ENCODE measurements at regions not wholly inside any gene's neighbourhood (a gene's known extent, or its start where the extent isn't known, plus 50 kb on each side); places are given as distances from the start of the nearest gene placed in this dataset.
"Not testable (repeated sequence)": the region's sequence is repeated elsewhere in the genome, so short reads cannot be mapped to it uniquely, and the experiment has no call there.

- no peak for ATAC-seq
- no peak for DNase-seq (ENCODE audit: low spot score)
Observed at GRCh38 chr9:78896479-78896878, 599.6 kb downstream of the PSAT1 start.

DNA sequence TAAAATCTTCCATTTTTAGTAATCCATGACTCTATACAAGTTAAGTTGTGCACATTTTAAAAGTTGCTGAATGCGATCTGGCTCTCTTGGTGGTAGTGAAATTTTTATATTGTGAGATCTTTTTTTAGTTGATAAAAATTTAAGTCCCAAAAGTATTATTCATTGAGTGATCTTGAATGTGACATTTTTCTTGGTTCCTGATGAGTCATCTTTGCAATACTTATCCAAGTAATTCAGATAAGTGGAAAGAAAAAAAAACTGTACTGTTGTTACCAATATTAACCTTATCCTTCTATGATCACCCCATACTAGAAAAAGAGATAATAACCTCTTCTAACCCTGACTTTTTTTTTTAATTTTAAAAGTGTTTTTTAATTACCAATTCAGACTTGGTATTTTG is 601.3 kb downstream of the PSAT1 start:
- DNase-seq (ENCODE audit: low spot score) = no peak
- ATAC-seq = no peak

GRCh38 chr9:78899006-78899405 is 602.1 kb downstream of the PSAT1 start:
- no peak for ATAC-seq

DNA sequence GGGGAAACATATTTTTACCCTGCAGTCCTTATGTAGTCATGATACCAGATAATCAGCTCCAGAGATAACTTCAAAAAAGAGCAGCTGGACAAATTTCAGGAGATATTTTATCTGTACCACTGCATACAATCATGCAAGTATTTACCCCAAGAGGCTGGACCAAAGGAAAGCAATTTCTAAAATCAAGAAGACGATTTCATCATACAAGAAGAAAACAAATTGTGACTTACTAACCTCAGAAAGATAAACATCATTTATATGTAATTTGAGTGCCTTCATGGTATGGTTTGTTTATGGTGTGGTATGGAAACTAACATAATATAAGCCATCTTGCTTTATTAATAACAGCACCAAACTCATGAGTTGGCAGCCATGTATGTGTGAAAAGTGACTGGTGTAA is 603.6 kb downstream of the PSAT1 start:
- DNase-seq (ENCODE audit: low spot score) (no peak), ATAC-seq (no peak)

More at GRCh38 chr9:78899006-78899405, 602.1 kb downstream of the PSAT1 start:
- no peak for DNase-seq (ENCODE audit: low spot score)

DNA sequence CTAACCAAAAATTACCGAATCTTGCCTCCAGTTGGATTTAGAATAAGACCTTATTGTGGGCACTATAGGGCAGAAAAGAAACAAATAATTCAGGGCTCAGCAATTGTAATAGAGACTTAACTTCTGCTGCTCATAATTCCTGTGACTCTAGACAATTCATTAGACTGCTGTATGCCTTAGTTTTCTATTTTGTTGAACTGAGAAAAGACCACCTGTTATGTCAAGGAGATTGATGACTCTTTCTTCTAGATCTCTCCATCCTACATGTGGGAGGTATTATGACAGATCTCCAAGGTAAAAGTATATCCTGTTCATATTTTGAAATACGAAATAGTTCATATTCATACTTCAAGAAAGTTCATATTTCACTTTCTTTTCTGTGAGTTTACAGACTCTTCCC is 605.1 kb downstream of the PSAT1 start:
- ATAC-seq (no peak), DNase-seq (ENCODE audit: low spot score) (no peak)

- no peak for DNase-seq (ENCODE audit: low spot score)
Observed at GRCh38 chr9:78903581-78903980, 606.7 kb downstream of the PSAT1 start.

GRCh38 chr9:78904686-78905085 is 607.8 kb downstream of the PSAT1 start:
- no peak for DNase-seq (ENCODE audit: low spot score)

More at GRCh38 chr9:78903581-78903980, 606.7 kb downstream of the PSAT1 start:
- ATAC-seq = no peak

GRCh38 chr9:78905387-78905786 is 608.5 kb downstream of the PSAT1 start:
- DNase-seq (ENCODE audit: low spot score) = no peak
- ATAC-seq = no peak

More at GRCh38 chr9:78904686-78905085, 607.8 kb downstream of the PSAT1 start:
- no peak for ATAC-seq

DNA sequence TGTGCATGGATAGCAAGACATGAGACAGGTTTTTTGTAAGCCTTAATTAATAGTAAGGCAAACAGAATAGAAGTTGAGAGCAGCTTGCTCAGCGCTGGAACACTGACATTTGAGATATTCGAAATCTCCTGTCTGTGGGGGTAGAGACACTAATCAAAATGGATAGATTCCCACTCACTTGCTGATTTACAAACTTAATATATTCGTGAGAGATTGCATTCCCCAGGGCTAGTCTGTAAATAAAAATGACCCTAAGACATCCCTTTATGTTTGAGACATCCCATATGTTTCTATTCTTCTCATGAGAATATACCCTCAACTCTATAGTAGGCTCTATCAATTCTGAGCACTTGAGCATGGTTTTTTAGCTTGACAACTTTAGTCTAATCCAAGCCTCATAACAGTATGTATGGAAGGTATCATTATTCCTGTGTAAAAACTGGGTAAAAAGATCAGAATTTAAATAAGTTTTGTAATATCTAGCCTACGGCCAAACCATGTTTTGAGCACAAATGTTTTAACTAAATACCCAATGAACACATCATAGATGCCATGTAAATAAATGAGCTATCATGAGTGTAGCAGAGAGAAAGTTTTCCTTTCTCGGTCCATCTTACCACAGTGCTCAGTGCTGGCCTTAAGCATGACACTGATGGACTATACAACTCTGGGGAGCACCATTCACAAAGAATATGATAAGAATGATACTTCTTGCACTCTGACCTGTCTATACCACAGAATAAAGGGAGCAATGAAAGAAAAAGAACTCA is 609.2 kb downstream of the PSAT1 start:
- ATAC-seq (no peak), DNase-seq (ENCODE audit: low spot score) (no peak)

DNA sequence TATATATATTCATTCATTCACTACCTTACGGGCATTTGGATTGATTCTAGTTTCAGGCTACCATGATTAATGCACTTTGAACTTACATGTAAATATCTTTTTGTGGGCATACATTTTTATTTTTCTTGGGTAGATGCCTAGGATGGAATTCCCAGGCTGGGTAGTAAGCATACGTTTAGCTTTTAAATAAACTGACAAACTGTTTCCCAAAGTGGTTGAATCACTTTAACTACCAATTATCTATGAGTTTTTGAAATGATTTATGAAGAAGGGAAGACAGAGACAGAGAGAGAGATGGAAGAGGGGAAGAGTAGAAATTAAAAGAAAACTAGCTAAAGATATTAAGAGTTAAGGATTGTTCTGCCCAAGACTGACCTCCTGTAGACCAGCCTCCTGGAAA is 612.6 kb downstream of the PSAT1 start:
- DNase-seq (ENCODE audit: low spot score) = no peak
- ATAC-seq = no peak

- not testable (repeated sequence) for ATAC-seq; DNase-seq (ENCODE audit: low spot score)
Observed at GRCh38 chr9:78916884-78917283, 620.0 kb downstream of the PSAT1 start.

DNA sequence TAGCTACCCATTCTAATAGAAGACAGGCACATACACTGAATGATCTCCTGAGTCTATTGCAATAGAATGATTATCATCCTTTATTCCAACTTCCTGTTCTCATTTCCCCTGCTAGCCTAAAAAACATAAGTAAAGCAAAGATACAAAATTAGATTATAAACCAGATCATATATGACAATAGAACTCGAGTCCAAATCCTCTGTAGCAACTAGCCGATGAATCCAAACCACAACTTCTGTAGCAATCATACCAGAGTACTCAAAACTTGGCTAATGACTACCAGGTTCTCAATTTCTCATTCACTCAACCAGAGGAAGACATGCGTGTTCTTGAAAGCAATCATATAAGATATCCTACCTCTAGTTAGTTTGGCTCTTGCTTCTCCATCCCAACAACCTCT is 622.1 kb downstream of the PSAT1 start:
- ATAC-seq = no peak
- DNase-seq (ENCODE audit: low spot score) = no peak

DNA sequence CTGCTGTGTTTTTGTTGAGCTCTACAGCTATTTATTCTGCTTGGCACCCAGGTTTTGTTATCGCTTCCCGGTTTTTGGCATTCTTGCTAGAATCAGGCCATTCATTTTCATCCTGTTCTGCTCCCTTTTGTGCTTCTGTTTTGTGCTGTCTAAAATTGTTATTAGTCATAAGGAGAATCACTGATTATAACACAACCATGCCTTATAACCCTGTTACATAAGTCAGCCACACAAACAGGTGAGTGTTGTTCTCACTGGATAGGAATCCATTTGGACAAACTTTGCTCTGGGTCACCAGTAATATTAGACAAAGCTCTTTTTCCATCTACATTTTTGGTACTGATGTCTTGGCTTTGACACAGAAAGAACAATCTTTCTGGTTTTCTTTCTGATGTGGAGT is 622.8 kb downstream of the PSAT1 start:
- ATAC-seq (no peak), DNase-seq (ENCODE audit: low spot score) (no peak)

DNA sequence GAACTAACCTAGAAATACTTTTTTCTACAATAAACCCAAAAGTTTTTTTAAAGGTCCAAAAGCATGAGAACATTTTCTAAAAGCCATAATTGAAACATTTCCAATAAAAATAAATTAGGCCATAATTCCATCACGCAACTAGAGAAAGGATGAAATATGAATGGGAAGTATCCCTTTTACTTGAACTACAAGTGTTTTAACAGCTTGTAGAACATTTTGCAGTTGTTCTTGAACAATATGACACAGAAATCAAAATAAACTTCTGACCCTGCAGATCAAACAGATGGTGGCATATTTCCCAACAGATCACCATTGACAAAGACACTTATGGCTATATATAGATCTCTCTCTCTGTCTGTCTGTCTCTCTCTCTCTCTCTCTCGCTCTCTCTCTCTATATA is 624.4 kb downstream of the PSAT1 start:
- DNase-seq (ENCODE audit: low spot score) (no peak), ATAC-seq (no peak)

- ATAC-seq (no peak), DNase-seq (ENCODE audit: low spot score) (no peak)
Observed at GRCh38 chr9:78923966-78924659, 627.2 kb downstream of the PSAT1 start.

DNA sequence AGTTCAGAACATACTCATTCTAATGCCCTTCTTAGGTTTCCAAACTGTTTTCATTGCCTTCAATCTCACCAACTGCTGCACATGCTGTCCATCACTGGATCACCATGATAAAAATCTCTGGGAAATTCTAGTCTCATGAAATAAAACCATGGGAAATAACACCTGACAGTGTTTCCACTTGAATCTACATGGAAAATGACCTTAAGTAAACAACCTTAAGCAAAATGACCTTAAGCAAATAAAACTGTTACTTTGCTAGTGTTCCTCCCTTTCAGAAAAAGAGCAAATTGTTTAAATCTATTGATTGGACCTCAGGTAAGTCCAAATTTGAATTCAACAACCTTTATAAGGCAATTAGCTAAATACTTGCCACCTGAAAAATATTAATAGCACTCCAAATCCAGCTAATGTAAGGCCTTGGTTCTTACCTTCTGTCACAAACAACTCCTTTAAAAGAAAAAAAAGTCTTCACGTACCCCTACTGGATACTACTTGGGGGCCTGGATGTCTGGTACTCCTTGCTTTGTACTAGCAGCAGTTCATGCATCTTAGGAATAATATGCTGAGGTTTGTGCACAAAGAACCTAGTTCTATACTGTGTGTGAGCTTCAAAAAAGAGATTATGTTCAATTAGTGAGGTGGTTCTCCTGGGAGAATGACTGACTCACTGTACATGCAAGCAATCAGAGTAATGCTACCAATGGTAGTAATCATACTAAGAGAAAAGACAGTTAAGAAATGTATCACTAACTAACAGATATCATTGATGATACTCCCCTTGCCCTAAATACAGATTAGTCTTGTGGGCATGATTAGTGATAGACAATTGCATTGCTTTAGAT is 630.4 kb downstream of the PSAT1 start:
- no peak for ATAC-seq
- DNase-seq (ENCODE audit: low spot score) = no peak

DNA sequence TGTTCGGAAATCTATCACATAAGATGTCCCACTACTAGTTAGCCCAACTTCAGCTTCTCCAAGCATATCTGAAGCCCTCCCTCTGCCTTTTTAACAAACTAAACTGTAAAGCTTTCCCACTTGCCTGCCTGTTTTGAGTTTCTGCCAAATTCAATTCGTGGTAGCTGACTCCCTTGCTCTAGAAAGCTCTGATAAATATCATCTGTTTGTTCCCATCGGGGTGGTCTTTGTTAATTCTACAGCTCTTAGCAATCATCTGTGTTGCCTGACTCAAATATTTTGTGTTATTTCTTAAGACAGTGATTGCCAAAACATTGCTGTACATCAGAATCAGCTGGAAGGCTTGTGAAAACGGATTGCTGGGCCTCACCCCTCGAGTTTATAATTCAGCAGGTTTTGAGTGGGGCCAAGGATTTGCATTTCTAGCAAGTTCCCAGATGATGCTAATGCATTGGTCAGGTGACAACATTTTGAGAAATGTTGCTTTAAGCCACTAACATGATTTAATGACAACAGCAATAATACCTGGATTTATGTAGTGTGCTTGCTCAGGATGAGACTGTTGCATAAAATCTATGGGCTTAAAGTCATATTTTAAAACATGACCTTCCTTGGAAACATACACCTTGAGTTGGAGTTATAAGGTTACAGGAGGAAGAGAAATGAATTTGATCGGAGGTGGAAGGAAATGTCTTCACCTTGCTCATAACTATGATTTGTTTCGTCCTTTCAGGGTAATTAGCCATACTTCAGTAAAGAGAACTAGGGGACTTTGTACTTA is 631.9 kb downstream of the PSAT1 start:
- DNase-seq (ENCODE audit: low spot score) = no peak

DNA sequence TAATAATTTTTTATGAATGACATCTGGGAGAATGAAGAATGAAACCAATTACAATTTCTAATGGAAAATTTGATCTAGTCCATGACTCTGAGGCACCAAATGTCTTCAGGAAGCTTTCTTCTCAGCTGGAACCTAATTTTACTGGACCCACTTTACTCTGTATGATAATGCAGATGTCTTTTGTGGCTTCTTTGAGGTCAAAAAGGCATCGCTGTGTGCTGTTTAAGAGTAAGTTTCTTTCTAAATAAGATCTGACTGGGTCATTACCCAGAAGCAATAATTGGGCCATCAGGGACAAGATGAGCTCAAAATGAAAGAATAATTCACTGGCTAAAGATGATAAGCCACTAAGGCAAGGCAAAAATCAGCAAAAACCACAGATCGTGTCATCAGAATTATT is 633.4 kb downstream of the PSAT1 start:
- ATAC-seq (no peak), DNase-seq (ENCODE audit: low spot score) (no peak)

More for the DNA sequence above, 631.9 kb downstream of the PSAT1 start:
- ATAC-seq = no peak

DNA sequence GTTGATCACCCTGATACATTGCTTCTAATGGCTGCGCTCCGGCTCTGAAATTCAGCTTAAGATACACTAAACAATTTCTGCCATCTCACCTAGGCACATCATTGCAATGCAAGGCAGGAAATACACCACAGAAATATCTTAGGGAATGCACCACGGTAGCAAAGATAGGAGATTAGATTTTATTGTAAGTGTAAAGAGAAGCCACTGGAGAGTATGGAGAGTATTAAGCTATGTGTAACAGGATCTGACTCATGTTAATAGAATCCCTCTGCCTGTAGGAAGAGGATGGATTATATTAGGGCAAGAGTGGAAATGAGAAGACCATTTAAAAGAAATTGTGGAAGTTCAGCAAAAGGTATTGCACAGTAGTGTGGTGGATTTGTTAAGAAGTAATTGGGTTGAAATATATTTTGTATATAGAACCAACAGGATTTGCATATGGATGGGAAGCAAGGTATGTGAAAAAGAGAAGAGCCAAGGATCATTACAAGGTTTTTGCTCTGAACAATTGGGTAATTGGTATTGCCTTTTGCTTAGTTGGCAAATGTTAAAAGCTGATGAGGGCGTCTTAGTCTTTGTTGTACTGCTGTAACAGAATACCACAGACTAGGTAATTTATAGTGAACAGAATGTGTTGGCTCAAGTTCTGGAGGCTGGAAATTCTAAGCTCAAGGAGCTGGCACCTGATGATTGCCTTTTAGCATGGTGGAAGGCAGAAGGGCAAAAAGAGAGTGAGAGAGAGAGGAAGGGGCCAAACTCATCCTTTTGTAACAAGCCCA is 636.1 kb downstream of the PSAT1 start:
- no peak for DNase-seq (ENCODE audit: low spot score)
- ATAC-seq = no peak

- DNase-seq (ENCODE audit: low spot score) = no peak
- no peak for ATAC-seq
Observed at GRCh38 chr9:78934880-78935279, 636.9 kb upstream of the TLE4 start.
